Fibroblast of skin of left biceps (primary cell): ENCODE measurements at regions not wholly inside any gene's neighbourhood (a gene's known extent, or its start where the extent isn't known, plus 50 kb on each side); places are given as distances from the start of the nearest gene placed in this dataset.

ENCODE experiments used
- DNase-seq, 2 experiments: peaks; one replicate each; pipeline ENCODE4 v3.0.0-alpha.2; 2013; ENCODE audit warnings: low read depth in 2 of 2

DNA sequence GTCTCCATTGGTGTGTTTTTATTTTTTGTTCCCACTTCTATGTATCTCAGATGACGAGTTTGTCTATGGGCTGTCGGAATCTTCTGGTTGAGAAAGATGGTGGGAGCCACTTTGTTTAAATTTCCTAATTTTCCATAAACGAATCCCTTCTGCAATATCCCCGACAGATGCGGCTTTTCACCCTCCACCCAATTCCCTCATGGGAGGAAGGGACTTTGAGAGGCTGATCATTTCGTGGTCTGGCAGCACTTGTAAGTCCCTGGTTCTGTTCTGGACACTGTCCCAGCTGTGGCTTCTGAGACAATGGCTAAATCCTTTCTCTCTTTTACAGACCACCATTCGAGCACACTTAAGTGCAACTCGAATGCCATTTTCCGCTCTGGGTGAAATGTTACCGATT is 72.2 kb upstream of the PUDP start:
- no peak for DNase-seq

- no peak for DNase-seq
These were observed 71.3 kb upstream of the PUDP start for GRCh38 chrX:7219153-7219705.

GRCh38 chrX:7218321-7219152 is 70.6 kb upstream of the PUDP start:
- DNase-seq: no peak

DNA sequence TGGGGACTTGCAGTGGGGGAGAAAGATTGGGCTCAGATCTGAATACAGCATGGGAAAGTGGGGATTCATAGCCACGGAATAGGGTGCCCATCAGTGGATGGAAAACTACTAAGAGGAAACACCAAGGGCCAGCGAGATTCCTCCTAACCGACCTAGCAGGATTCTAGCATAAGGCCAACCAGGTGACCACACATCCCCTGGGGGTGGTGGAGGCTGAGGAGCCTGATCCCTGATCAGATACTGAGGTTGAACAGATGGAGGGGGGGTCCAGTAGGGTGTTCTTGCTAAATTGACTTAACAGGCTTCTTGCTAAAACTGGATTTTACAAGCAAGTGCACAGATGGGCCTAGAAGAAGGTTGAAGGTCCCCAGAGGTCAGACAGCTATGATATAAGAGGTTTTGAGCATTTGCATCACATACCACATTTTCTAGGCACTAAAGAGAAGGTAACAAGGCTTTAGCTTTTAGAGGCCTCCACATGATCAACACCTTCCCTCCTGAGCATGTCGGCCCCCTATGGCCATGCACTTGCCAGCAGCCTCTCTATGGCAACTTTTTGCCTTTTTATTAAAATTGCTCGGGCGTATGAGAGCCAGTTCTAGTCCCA is 69.1 kb upstream of the PUDP start:
- DNase-seq: no peak

GRCh38 chrX:7215842-7216241 is 67.9 kb upstream of the PUDP start:
- no peak for DNase-seq

DNA sequence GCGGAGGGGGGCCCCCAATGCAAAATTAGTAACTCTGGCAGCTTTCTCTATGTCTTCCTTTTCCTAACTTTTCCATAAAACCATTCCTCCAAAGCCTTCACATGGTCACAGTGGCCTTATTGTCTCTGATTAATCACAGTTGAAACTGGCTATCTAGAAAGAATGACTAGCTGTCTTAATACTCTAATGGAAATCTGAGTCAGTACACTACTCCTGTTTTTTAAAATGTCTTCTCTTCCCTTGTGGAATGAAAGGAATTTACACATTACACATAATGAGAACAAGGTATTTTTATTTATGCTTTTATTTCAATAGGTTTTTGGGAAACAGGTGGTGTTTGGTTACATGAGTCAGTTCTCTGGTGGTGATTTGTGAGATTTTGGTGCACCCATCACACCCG is 66.3 kb upstream of the PUDP start:
- no peak for DNase-seq

DNA sequence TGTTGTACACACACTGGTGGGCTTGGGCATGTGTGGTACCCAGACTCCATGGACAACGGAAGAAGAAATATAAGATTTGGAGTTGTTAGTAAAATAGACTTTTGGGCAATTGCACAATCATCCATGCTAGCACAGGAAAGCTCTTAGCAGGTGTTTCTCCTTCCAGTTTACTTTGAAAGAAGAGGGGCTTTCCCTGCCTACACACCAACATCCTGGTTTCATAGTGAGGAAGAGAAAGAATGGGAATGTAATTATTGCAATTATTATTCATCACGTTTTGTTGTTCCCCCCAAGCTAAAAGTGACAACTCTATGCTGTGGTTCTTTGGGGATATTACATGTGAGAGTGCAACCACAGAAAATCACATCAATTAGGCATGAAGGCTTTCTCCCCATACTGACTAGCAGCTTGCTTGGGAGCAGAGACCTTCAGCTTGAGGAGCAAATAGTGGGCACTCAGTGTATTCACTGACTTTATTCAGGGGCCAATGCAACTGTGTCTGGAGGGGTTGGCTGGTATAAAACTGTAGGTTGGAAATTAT is 57.2 kb upstream of the PUDP start:
- no peak for DNase-seq

- DNase-seq: no peak
These were observed 56.7 kb upstream of the PUDP start for GRCh38 chrX:7204619-7205018.

DNA sequence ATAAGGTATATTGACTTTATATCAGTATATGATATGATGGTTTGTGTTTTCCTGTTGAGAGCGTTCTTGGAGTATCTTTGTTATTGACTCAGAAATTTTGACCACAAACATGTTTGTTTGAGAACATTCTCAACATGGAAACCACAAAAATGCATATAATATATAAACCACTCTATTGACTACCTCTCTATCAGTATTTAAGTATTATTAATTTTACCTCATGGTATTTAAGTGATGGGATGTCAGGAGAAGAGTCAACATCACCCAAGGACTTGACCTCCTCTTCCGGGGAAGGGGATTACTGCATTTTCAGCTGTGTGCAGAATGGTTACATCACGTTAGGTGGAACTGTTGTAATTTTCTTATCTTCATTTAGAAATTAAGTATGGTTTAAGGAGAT is 54.3 kb upstream of the PUDP start:
- no peak for DNase-seq

DNA sequence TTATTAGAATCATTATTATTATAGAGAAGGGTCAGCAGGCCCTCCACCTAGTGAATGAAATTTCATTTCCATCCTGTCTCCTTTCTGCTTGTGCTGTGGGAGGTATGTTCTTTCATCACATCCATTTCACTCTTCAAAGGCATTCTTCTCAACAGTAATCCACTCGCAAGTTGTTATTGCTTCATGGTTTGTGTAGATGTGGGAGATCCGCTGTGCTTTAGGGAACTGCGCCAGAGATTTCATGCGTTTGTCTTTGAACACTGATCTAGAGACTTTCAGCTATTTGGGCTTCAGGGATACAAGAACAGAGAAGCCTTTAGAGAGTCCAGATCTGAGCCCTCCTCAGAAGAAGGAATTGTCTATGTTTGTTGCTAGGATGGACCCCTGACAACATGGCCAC is 53.5 kb upstream of the PUDP start:
- no peak for DNase-seq

DNA sequence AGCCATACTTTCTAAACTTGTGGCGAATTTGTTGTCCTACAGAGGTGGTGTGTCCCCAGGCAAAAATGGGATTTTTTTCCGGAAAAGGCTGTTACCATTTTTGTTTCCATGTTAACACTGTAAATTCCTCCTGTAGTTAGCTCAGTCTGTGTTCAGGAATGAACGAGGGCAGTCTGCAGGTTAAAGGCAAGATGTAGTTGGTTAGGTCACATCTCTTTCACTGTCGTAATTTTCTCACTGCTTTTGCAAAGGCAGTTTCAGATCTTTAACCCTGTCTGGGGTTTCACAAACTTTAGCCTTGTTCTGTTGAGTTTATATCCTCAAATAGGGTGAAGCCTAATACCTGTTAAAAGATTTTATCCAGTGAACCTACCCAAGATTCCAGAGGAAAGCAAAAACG is 50.5 kb upstream of the PUDP start:
- no peak for DNase-seq
